ENCODE measurements at regions not wholly inside any gene's neighbourhood (a gene's known extent, or its start where the extent isn't known, plus 50 kb on each side); places are given as distances from the start of the nearest gene placed in this dataset.

DNA sequence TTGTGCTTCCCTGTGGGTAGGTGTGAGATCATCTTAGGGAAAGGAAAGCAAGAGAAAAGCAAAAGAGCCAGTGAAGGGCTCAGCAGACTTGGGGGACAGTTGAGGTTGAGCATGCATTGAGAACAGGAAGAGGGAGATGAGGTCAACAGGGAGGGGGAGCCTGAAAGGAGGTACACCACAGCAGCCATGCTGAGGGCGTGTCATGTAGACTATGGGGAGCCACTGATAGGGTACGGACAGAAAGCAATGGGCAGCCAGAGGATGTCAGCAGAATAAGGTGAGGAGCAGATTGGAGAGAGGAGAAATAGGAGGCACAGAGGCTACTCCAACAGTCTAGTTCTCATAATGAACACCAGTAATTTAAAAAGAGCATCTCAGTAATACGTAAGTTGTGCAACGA is 351.1 kb upstream of the HTR1E start:
- DNase-seq, result no peak

DNA sequence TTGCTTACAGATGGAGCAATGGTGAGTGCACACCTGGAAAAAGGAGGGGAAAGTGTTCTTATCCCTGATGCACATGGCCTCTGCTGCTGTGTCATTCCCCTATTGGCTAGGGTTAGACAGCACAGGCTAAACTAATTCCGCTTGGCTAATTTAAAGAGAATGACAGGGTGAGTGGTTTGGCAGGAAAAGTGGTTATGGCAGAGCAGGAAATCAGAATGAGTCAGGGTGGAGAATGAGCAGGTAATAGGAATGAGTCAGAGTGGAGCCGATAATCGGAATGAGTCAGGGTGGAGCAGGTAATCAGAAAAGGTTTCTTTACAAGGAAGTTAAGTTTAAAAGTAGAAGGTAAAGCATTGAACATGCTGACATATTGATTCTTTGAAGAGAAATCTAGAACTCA is 355.5 kb upstream of the HTR1E start:
- Histone ChIP-seq H3K36me3 (no peaks in the 10 kb centered on the region), H3K9me3 (ENCODE audit: severe bottlenecking) (no peaks in the 10 kb centered on the region), H3K4me3 (ENCODE audit: low read depth, low read length) (no peak overlapping the region), H3K27me3 (ENCODE audit: insufficient read depth, low read depth, severe bottlenecking) (no peaks in the 10 kb centered on the region), H3K27ac (no peak overlapping the region)
- TF ChIP-seq, protein P1, sequence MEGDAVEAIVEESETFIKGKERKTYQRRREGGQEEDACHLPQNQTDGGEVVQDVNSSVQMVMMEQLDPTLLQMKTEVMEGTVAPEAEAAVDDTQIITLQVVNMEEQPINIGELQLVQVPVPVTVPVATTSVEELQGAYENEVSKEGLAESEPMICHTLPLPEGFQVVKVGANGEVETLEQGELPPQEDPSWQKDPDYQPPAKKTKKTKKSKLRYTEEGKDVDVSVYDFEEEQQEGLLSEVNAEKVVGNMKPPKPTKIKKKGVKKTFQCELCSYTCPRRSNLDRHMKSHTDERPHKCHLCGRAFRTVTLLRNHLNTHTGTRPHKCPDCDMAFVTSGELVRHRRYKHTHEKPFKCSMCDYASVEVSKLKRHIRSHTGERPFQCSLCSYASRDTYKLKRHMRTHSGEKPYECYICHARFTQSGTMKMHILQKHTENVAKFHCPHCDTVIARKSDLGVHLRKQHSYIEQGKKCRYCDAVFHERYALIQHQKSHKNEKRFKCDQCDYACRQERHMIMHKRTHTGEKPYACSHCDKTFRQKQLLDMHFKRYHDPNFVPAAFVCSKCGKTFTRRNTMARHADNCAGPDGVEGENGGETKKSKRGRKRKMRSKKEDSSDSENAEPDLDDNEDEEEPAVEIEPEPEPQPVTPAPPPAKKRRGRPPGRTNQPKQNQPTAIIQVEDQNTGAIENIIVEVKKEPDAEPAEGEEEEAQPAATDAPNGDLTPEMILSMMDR (IDR thresholded peaks at IDR 0.05; ENCODE audit: low read depth, low read length), result no peak
- DNase-seq, result no peak

More for the DNA sequence above, 351.1 kb upstream of the HTR1E start:
- peaks cover 6% of the 10 kb centered on the region for H3K27me3 ChIP-seq (ENCODE audit: insufficient read depth, low read depth, severe bottlenecking)
- no peak overlapping the region for H3K4me3 ChIP-seq (ENCODE audit: low read depth, low read length)
- no peaks in the 10 kb centered on the region for H3K36me3 ChIP-seq
- no peak overlapping the region for H3K27ac ChIP-seq
- H3K9me3 ChIP-seq (ENCODE audit: severe bottlenecking), result no peaks in the 10 kb centered on the region
- TF ChIP-seq, protein P1 (IDR thresholded peaks at IDR 0.05; ENCODE audit: low read depth, low read length), result no peak

DNA sequence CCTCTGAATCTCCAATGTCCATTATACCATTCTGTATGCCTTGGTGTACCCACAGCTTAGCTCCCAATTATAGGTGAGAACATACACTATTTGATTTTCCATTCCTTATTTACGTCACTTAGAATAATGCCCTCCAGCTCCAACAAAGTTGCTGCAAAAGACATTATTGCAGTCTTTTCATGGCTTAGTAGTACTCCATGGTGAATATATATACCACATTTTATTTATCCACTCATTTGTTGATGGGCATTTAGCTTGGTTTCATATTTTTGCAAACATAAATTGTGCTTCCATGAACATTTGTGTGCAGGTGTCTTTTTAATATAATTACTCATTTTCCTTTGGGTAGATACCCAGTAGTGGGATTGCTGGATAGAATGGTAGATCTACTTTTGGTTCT is 374.1 kb upstream of the HTR1E start:
- Histone ChIP-seq H3K9me3 (ENCODE audit: severe bottlenecking) (peaks cover 3% of the 10 kb centered on the region), H3K27ac (no peak overlapping the region), H3K27me3 (ENCODE audit: insufficient read depth, low read depth, severe bottlenecking) (peaks cover 11% of the 10 kb centered on the region), H3K36me3 (no peaks in the 10 kb centered on the region), H3K4me3 (ENCODE audit: low read depth, low read length) (no peak overlapping the region)
- no peak for DNase-seq
- TF ChIP-seq, protein P1 (IDR thresholded peaks at IDR 0.05; ENCODE audit: low read depth, low read length), result no peak

DNA sequence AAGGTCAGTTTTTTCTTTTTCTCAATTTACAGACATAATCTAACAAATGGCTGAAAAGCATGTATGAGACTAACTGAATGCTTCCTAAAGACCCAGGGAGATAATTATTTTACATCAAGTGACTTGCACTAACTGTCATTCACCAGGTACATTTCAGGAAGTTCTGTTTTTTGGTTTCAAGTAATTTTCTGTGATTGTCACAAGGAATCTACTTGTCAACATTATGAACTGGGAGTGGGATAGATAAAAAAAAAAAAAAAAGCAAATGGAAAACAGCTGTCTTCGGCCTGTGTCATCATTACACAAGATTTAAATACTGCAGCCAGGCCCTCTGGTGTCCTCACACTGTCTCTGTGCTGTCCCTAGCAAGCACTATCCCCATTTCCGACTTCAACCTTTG is 379.0 kb upstream of the HTR1E start:
- Histone ChIP-seq H3K27ac (no peak overlapping the region), H3K27me3 (ENCODE audit: insufficient read depth, low read depth, severe bottlenecking) (peaks cover 10% of the 10 kb centered on the region), H3K36me3 (no peaks in the 10 kb centered on the region), H3K4me3 (ENCODE audit: low read depth, low read length) (no peak overlapping the region), H3K9me3 (ENCODE audit: severe bottlenecking) (peaks cover 2% of the 10 kb centered on the region)
- TF ChIP-seq, protein P1 (IDR thresholded peaks at IDR 0.05; ENCODE audit: low read depth, low read length), result no peak
- no peak for DNase-seq

DNA sequence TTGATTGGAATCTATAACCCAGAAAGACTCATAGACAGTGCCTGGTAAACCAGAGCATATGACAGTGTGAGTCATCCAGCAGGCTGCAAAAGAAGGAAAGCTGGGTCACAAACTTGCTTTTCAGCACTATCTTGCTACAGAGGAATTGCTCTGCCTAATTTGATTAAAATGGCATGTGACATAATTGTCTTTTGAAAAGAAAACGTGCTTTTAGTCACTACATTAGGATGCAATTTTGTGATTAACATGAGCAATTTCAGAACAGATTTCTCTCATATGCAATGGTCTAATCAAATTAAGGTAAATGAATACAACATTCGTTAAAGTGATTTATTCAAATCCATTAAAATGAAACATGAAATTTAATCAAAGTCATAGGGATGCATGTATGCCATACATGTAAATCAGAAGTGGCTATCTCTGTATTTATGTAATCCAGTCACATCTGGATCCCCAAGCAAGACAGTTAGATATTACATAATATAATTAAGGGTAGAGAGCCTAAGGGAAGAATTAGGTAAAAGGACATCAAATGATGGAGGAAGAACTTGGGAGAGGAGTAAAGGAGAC is 400.0 kb upstream of the HTR1E start:
- Histone ChIP-seq H3K36me3 (no peaks in the 10 kb centered on the region), H3K27ac (no peak overlapping the region), H3K4me3 (ENCODE audit: low read depth, low read length) (no peak overlapping the region), H3K27me3 (ENCODE audit: insufficient read depth, low read depth, severe bottlenecking) (peaks cover 8% of the 10 kb centered on the region), H3K9me3 (ENCODE audit: severe bottlenecking) (no peaks in the 10 kb centered on the region)
- no peak for DNase-seq
- TF ChIP-seq, protein P1 (IDR thresholded peaks at IDR 0.05; ENCODE audit: low read depth, low read length), result no peak

DNA sequence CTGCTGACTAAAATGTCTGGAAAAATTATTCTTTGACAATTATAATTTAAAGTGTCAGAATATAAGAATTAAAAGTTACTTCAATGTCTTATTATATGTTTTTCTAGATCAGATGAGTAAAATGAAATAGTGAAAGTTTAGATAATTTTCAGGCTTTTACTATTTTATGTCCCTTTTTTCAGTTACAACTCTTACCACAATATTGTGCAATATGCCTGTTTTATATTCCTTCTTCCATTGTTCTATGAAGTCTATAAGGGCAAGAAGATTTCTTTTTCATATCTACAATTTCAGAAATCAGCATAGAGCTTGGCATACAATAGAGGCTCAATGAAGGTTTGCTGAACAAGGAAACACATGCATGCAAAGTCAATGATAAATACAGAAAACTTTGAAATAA is 401.2 kb upstream of the HTR1E start:
- peaks cover 8% of the 10 kb centered on the region for H3K27me3 ChIP-seq (ENCODE audit: insufficient read depth, low read depth, severe bottlenecking)
- DNase-seq, result no peak
- H3K27ac ChIP-seq, result no peak overlapping the region
- TF ChIP-seq, protein P1 (IDR thresholded peaks at IDR 0.05; ENCODE audit: low read depth, low read length), result no peak
- H3K36me3 ChIP-seq, result no peaks in the 10 kb centered on the region
- no peaks in the 10 kb centered on the region for H3K9me3 ChIP-seq (ENCODE audit: severe bottlenecking)
- no peak overlapping the region for H3K4me3 ChIP-seq (ENCODE audit: low read depth, low read length)

All from WERI-Rb-1 (cell line).